ENCODE measurements at regions not wholly inside any gene's neighbourhood (a gene's known extent, or its start where the extent isn't known, plus 50 kb on each side); places are given as distances from the start of the nearest gene placed in this dataset.

DNA sequence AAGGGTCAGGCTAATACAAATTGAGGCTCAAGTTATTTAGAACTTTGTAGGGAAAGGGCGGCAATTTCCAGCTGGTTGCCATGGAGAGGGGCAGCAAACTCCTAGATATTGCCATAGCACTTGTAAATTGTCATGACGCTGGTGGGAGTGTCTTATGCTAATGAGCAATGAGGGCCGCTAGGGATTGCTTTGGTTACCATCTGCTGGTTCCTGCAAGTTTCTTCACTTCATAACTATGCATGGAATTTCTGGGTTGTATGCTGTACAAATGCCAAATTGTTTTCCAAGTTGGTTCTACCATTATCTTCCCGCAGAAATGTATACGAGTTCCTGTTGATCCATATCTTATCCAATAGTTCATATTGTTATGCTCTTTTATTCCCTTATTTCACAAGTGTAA, 1339.4 kb downstream of the EFNB2 start:
- Histone ChIP-seq H3K36me3 (ENCODE audit: control insufficient read depth, insufficient read depth, low read length) (no peaks in the 10 kb centered on the region), H3K4me1 (ENCODE audit: control insufficient read depth, insufficient read depth, low read length, poor library complexity, severe bottlenecking) (no peaks in the 10 kb centered on the region), H3K9me3 (ENCODE audit: control insufficient read depth, low read length) (no peaks in the 10 kb centered on the region), H3K27me3 (replicated peaks; ENCODE audit: control insufficient read depth, insufficient read depth, low read length, poor library complexity, severe bottlenecking) (no peaks in the 10 kb centered on the region), H3K27ac (ENCODE audit: insufficient read depth, low read length, poor library complexity, severe bottlenecking) (no peak overlapping the region), H3K4me3 (ENCODE audit: insufficient read depth, low read depth, low read length, poor library complexity, severe bottlenecking) (no peak overlapping the region)
- no peak for DNase-seq

DNA sequence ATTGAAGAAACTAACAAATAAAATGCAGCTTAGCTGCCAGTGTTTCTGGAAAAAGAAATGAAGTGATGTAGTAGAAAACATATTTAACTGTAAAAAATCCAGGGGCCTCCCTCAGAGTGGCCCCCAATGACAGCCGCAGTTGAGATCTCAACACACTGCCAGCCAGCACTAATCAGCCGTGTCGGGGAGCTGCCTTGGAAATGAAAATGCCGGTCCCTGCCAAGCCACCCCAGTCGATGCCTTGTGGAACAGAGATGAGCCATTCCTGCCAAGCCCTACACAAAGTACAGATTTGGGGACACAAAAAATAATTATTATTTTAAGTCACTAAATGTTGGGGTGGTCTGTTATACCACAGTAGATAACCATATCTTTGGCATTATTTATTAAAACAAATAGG, 1342.4 kb downstream of the EFNB2 start:
- DNase-seq = no peak
- Histone ChIP-seq H3K4me3 (ENCODE audit: insufficient read depth, low read depth, low read length, poor library complexity, severe bottlenecking) (no peak overlapping the region), H3K27me3 (replicated peaks; ENCODE audit: control insufficient read depth, insufficient read depth, low read length, poor library complexity, severe bottlenecking) (no peaks in the 10 kb centered on the region), H3K27ac (ENCODE audit: insufficient read depth, low read length, poor library complexity, severe bottlenecking) (no peak overlapping the region), H3K4me1 (ENCODE audit: control insufficient read depth, insufficient read depth, low read length, poor library complexity, severe bottlenecking) (no peaks in the 10 kb centered on the region), H3K36me3 (ENCODE audit: control insufficient read depth, insufficient read depth, low read length) (no peaks in the 10 kb centered on the region), H3K9me3 (ENCODE audit: control insufficient read depth, low read length) (no peaks in the 10 kb centered on the region)

DNA sequence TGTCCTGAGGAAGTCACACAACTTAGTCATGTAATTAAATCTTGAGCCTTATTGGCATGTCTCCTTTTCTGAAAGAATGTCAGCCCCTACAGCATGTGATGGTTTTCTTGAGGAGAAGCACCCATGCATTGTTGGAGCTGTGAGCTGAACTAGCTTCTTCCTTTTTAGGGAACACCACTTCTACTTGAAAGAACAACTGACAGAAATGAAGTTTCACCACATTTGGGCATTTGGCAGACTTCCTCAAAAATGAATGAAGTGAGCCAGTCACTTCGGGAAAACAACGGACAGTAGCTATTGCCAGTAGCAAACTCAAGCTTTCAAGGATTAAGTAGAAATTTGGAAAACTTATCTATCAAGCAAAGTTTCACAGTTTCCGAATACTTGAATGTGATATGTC, 1351.3 kb downstream of the EFNB2 start:
- Histone ChIP-seq H3K4me3 (ENCODE audit: insufficient read depth, low read depth, low read length, poor library complexity, severe bottlenecking) (no peak overlapping the region), H3K9me3 (ENCODE audit: control insufficient read depth, low read length) (no peaks in the 10 kb centered on the region), H3K27ac (ENCODE audit: insufficient read depth, low read length, poor library complexity, severe bottlenecking) (no peak overlapping the region), H3K4me1 (ENCODE audit: control insufficient read depth, insufficient read depth, low read length, poor library complexity, severe bottlenecking) (no peaks in the 10 kb centered on the region), H3K27me3 (replicated peaks; ENCODE audit: control insufficient read depth, insufficient read depth, low read length, poor library complexity, severe bottlenecking) (no peaks in the 10 kb centered on the region), H3K36me3 (ENCODE audit: control insufficient read depth, insufficient read depth, low read length) (no peaks in the 10 kb centered on the region)
- DNase-seq = no peak

DNA sequence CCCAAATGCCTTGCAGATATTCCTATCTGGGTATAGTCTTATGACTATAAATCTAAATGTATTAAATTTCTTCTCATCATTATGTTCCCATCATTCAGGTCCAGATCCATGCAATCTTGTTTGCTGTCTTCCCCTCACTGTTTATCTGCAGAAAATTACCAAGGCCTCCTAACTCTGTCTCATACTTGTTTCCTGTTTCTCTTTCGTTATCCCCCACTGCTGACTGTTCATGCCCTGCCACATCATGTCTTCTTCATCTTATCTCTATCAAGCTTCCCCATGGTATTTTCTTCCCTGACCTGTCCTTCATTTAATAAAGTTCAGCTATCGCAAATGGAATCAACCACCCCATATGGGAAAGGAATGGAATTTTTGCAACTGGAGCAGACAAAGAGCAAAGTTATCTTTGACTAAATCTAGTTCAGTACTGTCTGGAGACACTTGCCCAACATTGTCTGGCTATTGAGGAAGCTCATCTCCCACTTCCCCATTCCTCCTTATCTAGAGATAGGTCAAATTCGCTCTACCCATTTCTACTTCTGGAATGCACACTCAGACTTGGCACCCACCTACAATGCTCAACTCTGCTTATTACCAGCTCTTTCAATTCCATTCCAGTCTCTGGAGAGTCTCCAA, 1358.1 kb downstream of the EFNB2 start:
- Histone ChIP-seq H3K27me3 (replicated peaks; ENCODE audit: control insufficient read depth, insufficient read depth, low read length, poor library complexity, severe bottlenecking) (no peaks in the 10 kb centered on the region), H3K27ac (ENCODE audit: insufficient read depth, low read length, poor library complexity, severe bottlenecking) (no peak overlapping the region), H3K9me3 (ENCODE audit: control insufficient read depth, low read length) (no peaks in the 10 kb centered on the region), H3K4me3 (ENCODE audit: insufficient read depth, low read depth, low read length, poor library complexity, severe bottlenecking) (no peak overlapping the region), H3K36me3 (ENCODE audit: control insufficient read depth, insufficient read depth, low read length) (no peaks in the 10 kb centered on the region), H3K4me1 (ENCODE audit: control insufficient read depth, insufficient read depth, low read length, poor library complexity, severe bottlenecking) (no peaks in the 10 kb centered on the region)
- no peak for DNase-seq

DNA sequence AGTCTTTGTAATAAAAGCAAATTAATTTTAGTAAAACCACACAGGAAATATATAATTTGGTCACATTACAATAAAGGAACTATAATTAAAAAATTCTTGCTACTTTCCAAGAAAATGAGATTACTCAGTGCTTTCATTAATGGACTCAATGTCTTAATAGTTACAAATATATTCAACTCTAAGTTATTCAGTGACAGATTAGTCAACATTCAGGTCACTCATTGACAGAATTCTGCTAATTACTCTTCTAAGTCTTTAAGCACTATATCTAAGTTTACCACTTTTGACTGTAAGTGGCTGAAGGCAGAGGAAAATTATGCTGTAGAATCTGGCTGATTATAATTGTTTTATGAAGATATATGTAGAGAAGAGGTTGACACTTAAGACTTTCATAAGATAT, 1365.0 kb downstream of the EFNB2 start:
- no peaks in the 10 kb centered on the region for H3K4me1 ChIP-seq (ENCODE audit: control insufficient read depth, insufficient read depth, low read length, poor library complexity, severe bottlenecking)
- no peaks in the 10 kb centered on the region for H3K9me3 ChIP-seq (ENCODE audit: control insufficient read depth, low read length)
- H3K4me3 ChIP-seq (ENCODE audit: insufficient read depth, low read depth, low read length, poor library complexity, severe bottlenecking) = no peak overlapping the region
- H3K27me3 ChIP-seq (replicated peaks; ENCODE audit: control insufficient read depth, insufficient read depth, low read length, poor library complexity, severe bottlenecking) = no peaks in the 10 kb centered on the region
- DNase-seq = no peak
- no peaks in the 10 kb centered on the region for H3K36me3 ChIP-seq (ENCODE audit: control insufficient read depth, insufficient read depth, low read length)
- H3K27ac ChIP-seq (ENCODE audit: insufficient read depth, low read length, poor library complexity, severe bottlenecking) = no peak overlapping the region

DNA sequence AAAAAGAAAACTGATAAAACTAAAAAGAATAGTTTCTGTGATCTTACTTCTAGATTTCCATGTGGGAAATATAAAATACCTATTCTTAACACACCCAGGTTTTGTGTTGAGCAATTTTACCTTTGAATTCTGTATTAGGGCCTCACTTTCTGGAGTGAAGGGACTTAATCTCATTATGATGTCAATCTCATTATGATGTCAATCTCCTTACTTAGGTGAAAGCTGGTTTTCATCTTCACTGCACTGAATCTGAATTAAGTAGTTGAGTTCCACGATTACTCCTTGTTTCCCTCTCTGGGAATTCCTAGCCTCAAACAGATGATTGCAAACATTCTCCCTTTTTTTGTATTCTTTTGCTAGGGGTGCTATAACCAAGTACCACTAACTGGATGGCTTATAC, 1367.2 kb downstream of the EFNB2 start:
- H3K27me3 ChIP-seq (replicated peaks; ENCODE audit: control insufficient read depth, insufficient read depth, low read length, poor library complexity, severe bottlenecking) = no peaks in the 10 kb centered on the region
- no peak for DNase-seq
- H3K36me3 ChIP-seq (ENCODE audit: control insufficient read depth, insufficient read depth, low read length) = no peaks in the 10 kb centered on the region
- H3K27ac ChIP-seq (ENCODE audit: insufficient read depth, low read length, poor library complexity, severe bottlenecking) = no peak overlapping the region
- no peaks in the 10 kb centered on the region for H3K4me1 ChIP-seq (ENCODE audit: control insufficient read depth, insufficient read depth, low read length, poor library complexity, severe bottlenecking)
- H3K9me3 ChIP-seq (ENCODE audit: control insufficient read depth, low read length) = no peaks in the 10 kb centered on the region
- H3K4me3 ChIP-seq (ENCODE audit: insufficient read depth, low read depth, low read length, poor library complexity, severe bottlenecking) = no peak overlapping the region

DNA sequence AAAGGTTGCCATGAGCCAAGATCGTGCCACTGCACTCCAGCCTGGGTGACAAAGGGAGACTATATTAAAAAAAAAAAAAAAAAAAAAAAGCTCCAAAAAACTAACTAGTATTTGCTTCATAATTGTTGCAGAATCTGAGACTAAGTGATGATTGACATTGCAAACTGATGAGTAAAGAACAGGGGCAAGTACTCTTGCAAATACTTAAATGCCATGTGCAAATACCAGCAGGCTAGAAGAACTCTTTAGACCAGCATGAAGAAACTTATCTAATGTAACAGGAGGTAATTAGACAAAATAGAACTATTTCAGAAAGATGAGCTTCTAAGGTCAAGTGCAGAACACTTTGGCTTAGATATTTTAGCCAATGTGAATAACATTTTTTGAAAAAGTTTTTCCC, 1368.1 kb downstream of the EFNB2 start:
- H3K27me3 ChIP-seq (replicated peaks; ENCODE audit: control insufficient read depth, insufficient read depth, low read length, poor library complexity, severe bottlenecking) = no peaks in the 10 kb centered on the region
- no peaks in the 10 kb centered on the region for H3K4me1 ChIP-seq (ENCODE audit: control insufficient read depth, insufficient read depth, low read length, poor library complexity, severe bottlenecking)
- no peaks in the 10 kb centered on the region for H3K9me3 ChIP-seq (ENCODE audit: control insufficient read depth, low read length)
- no peaks in the 10 kb centered on the region for H3K36me3 ChIP-seq (ENCODE audit: control insufficient read depth, insufficient read depth, low read length)
- H3K4me3 ChIP-seq (ENCODE audit: insufficient read depth, low read depth, low read length, poor library complexity, severe bottlenecking) = no peak overlapping the region
- H3K27ac ChIP-seq (ENCODE audit: insufficient read depth, low read length, poor library complexity, severe bottlenecking) = no peak overlapping the region
- DNase-seq = no peak

DNA sequence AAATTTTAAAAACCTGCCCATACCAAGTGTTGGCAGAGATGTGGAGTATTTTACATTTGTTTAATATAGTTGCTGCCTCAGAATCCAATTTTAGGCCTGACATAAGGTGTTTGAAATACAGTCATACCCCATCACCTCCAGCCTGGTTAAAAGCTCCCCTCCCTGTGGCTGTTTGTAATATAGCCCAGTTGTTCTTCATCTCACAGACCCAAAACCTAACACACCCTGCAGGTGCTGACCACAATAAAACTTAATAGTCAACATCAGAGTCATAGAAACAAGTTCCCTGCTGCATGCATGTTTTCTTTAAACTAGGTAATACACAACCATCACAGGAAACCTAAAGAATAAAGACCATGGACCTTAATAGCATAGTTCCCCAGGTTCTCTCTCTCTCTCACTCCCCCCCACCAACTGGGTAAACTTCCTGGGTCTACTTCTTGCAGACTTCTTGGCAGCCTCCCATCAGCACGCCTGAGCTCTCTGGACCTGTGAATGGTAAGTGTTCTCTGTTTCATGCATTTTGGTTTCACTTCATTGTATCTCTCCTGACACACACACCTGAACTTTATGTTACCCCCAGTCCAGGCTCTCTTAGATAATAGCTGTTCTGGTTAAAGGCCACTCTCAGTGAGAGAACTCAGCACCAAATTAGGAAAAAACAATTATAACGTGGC, 1369.9 kb downstream of the EFNB2 start:
- no peaks in the 10 kb centered on the region for H3K9me3 ChIP-seq (ENCODE audit: control insufficient read depth, low read length)
- H3K4me3 ChIP-seq (ENCODE audit: insufficient read depth, low read depth, low read length, poor library complexity, severe bottlenecking) = no peak overlapping the region
- DNase-seq = no peak
- no peak overlapping the region for H3K27ac ChIP-seq (ENCODE audit: insufficient read depth, low read length, poor library complexity, severe bottlenecking)
- H3K4me1 ChIP-seq (ENCODE audit: control insufficient read depth, insufficient read depth, low read length, poor library complexity, severe bottlenecking) = no peaks in the 10 kb centered on the region
- H3K36me3 ChIP-seq (ENCODE audit: control insufficient read depth, insufficient read depth, low read length) = no peaks in the 10 kb centered on the region
- no peaks in the 10 kb centered on the region for H3K27me3 ChIP-seq (replicated peaks; ENCODE audit: control insufficient read depth, insufficient read depth, low read length, poor library complexity, severe bottlenecking)

DNA sequence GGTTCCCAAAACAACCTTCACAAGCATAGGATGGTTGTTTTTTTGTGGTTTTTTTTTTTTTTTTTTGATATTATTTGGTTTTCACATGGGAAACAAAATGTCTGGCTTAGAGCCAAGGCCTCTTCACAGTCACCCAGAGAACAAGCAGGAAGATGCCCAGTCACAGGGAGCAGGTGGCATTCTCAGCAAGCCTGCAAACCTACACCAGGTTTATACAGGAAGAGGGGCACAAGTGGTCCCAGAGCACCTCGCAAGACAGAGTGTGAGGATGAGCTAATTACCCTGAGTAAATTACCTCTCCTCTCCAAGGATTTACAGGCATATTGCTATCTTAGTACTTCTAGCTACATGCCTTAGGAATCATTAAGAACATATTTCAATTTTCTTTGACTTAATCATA, 1375.6 kb downstream of the EFNB2 start:
- DNase-seq = no peak
- Histone ChIP-seq H3K27me3 (replicated peaks; ENCODE audit: control insufficient read depth, insufficient read depth, low read length, poor library complexity, severe bottlenecking) (no peaks in the 10 kb centered on the region), H3K36me3 (ENCODE audit: control insufficient read depth, insufficient read depth, low read length) (no peaks in the 10 kb centered on the region), H3K4me3 (ENCODE audit: insufficient read depth, low read depth, low read length, poor library complexity, severe bottlenecking) (no peak overlapping the region), H3K9me3 (ENCODE audit: control insufficient read depth, low read length) (no peaks in the 10 kb centered on the region), H3K4me1 (ENCODE audit: control insufficient read depth, insufficient read depth, low read length, poor library complexity, severe bottlenecking) (no peaks in the 10 kb centered on the region), H3K27ac (ENCODE audit: insufficient read depth, low read length, poor library complexity, severe bottlenecking) (no peak overlapping the region)

DNA sequence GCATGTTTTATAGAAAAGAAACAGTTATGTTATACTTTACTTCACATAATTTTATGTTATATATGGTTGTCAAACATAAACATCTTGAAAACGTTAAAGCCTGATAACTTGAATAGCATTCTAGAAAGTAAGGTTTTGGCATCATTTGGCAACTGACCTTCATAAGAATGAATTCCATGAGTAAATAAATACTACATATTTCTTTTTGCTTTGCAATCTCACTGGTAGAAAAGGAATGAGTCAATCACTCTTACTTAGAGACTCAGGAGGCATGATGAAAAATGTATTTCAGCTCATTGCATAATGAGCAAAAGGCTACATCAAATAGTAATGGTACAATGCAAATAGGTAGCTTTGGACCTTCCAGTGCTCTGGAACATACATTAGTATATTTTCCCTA, 1381.9 kb downstream of the EFNB2 start:
- DNase-seq = no peak
- Histone ChIP-seq H3K9me3 (ENCODE audit: control insufficient read depth, low read length) (no peaks in the 10 kb centered on the region), H3K4me3 (ENCODE audit: insufficient read depth, low read depth, low read length, poor library complexity, severe bottlenecking) (no peak overlapping the region), H3K36me3 (ENCODE audit: control insufficient read depth, insufficient read depth, low read length) (no peaks in the 10 kb centered on the region), H3K27ac (ENCODE audit: insufficient read depth, low read length, poor library complexity, severe bottlenecking) (no peak overlapping the region), H3K4me1 (ENCODE audit: control insufficient read depth, insufficient read depth, low read length, poor library complexity, severe bottlenecking) (no peaks in the 10 kb centered on the region), H3K27me3 (replicated peaks; ENCODE audit: control insufficient read depth, insufficient read depth, low read length, poor library complexity, severe bottlenecking) (no peaks in the 10 kb centered on the region)
